GM19023 (cell line): ENCODE measurements at regions not wholly inside any gene's neighbourhood (a gene's known extent, or its start where the extent isn't known, plus 50 kb on each side); places are given as distances from the start of the nearest gene placed in this dataset.
"Not testable (repeated sequence)": the region's sequence is repeated elsewhere in the genome, so short reads cannot be mapped to it uniquely, and the experiment has no call there.

ENCODE experiments used
- ATAC-seq: cut with Tn5 transposase; IDR thresholded peaks from one replicate; pipeline ENCODE4 v1.9.1; 2021; ENCODE audit warnings: mild to moderate bottlenecking, moderate library complexity; ENCODE audit not compliant: unreplicated experiment

GRCh38 chr13:69649063-69649392 lies 458.6 kb upstream of the ATXN8OS start:
- ATAC-seq, result no peak

GRCh38 chr13:69648340-69649062 lies 459.1 kb upstream of the ATXN8OS start:
- no peak for ATAC-seq

GRCh38 chr13:69644447-69644846 lies 463.2 kb upstream of the ATXN8OS start:
- no peak for ATAC-seq

GRCh38 chr13:69641773-69642172 lies 465.9 kb upstream of the ATXN8OS start:
- no peak for ATAC-seq

- ATAC-seq, result no peak
These were observed 474.6 kb upstream of the ATXN8OS start for GRCh38 chr13:69633044-69633443.

GRCh38 chr13:69623973-69624372 lies 483.7 kb upstream of the ATXN8OS start:
- ATAC-seq, result no peak

- no peak for ATAC-seq
These were observed 488.0 kb upstream of the ATXN8OS start for GRCh38 chr13:69619651-69620050.

- no peak for ATAC-seq
These were observed 488.8 kb upstream of the ATXN8OS start for GRCh38 chr13:69618838-69619237.

- ATAC-seq, result no peak
These were observed 489.2 kb upstream of the ATXN8OS start for GRCh38 chr13:69618393-69618792.

- no peak for ATAC-seq
These were observed 490.0 kb upstream of the ATXN8OS start for GRCh38 chr13:69617587-69617986.

- no peak for ATAC-seq
These were observed 491.2 kb upstream of the ATXN8OS start for GRCh38 chr13:69616396-69616795.

GRCh38 chr13:69615055-69615454 lies 492.6 kb upstream of the ATXN8OS start:
- not testable (repeated sequence) for ATAC-seq

GRCh38 chr13:69604698-69605097 lies 502.9 kb upstream of the ATXN8OS start:
- no peak for ATAC-seq

GRCh38 chr13:69603144-69603853 lies 504.3 kb upstream of the ATXN8OS start:
- no peak for ATAC-seq

GRCh38 chr13:69601661-69602060 lies 506.0 kb upstream of the ATXN8OS start:
- no peak for ATAC-seq

GRCh38 chr13:69600811-69601210 lies 506.8 kb upstream of the ATXN8OS start:
- ATAC-seq, result no peak

- no peak for ATAC-seq
These were observed 510.5 kb upstream of the ATXN8OS start for GRCh38 chr13:69597088-69597487.

- no peak for ATAC-seq
These were observed 512.4 kb upstream of the ATXN8OS start for GRCh38 chr13:69595181-69595580.

- ATAC-seq, result no peak
These were observed 516.2 kb upstream of the ATXN8OS start for GRCh38 chr13:69591437-69591836.

- ATAC-seq, result no peak
These were observed 517.9 kb upstream of the ATXN8OS start for GRCh38 chr13:69589531-69590235.

GRCh38 chr13:69585656-69586055 lies 522.0 kb upstream of the ATXN8OS start:
- ATAC-seq, result no peak

- ATAC-seq, result no peak
These were observed 527.4 kb upstream of the ATXN8OS start for GRCh38 chr13:69580255-69580654.
